ENCODE measurements at regions not wholly inside any gene's neighbourhood (a gene's known extent, or its start where the extent isn't known, plus 50 kb on each side); places are given as distances from the start of the nearest gene placed in this dataset.

- no peaks in the 10 kb centered on the region for H3K27me3 Mint-ChIP-seq (ENCODE audit: low read depth)
- no peaks in the 10 kb centered on the region for H3K4me1 Mint-ChIP-seq (ENCODE audit: low read depth)
- intact Hi-C loops (cut with micrococcal nuclease): loop anchor here (5.0 kb wide), 1 partner anchor 338 kb away; no protein-coding TSS in a partner anchor
- CTCF ChIA-PET: no interaction called here
- H3K36me3 Mint-ChIP-seq (ENCODE audit: low read depth): no peaks in the 10 kb centered on the region
- H3K9me3 Mint-ChIP-seq: peaks cover 3% of the 10 kb centered on the region
- H3K27ac Mint-ChIP-seq: no peak overlapping the region
- no peak overlapping the region for H3K4me3 Mint-ChIP-seq
- no peak for DNase-seq
Measured at GRCh38 chr6:91279740-91280493, 693.0 kb upstream of the MAP3K7 start.

GRCh38 chr6:91278416-91278815 lies 691.5 kb upstream of the MAP3K7 start:
- no peak for DNase-seq
- Mint-ChIP-seq H3K9me3 (peaks cover 3% of the 10 kb centered on the region), H3K27ac (no peak overlapping the region), H3K4me1 (ENCODE audit: low read depth) (no peaks in the 10 kb centered on the region), H3K36me3 (ENCODE audit: low read depth) (no peaks in the 10 kb centered on the region), H3K4me3 (no peak overlapping the region), H3K27me3 (ENCODE audit: low read depth) (no peaks in the 10 kb centered on the region)
- intact Hi-C loops (cut with micrococcal nuclease): loop anchor here (5.0 kb wide), 1 partner anchor 336 kb away; no protein-coding TSS in a partner anchor
- CTCF ChIA-PET: no interaction called here

GRCh38 chr6:91276315-91276714 lies 689.4 kb upstream of the MAP3K7 start:
- intact Hi-C loops (cut with micrococcal nuclease): loop anchor here (5.0 kb wide), 1 partner anchor 334 kb away; no protein-coding TSS in a partner anchor
- no peaks in the 10 kb centered on the region for H3K36me3 Mint-ChIP-seq (ENCODE audit: low read depth)
- peaks cover 1% of the 10 kb centered on the region for H3K9me3 Mint-ChIP-seq
- DNase-seq: no peak
- no peak overlapping the region for H3K27ac Mint-ChIP-seq
- H3K27me3 Mint-ChIP-seq (ENCODE audit: low read depth): no peaks in the 10 kb centered on the region
- CTCF ChIA-PET: no interaction called here
- no peaks in the 10 kb centered on the region for H3K4me1 Mint-ChIP-seq (ENCODE audit: low read depth)
- H3K4me3 Mint-ChIP-seq: no peak overlapping the region

DNA sequence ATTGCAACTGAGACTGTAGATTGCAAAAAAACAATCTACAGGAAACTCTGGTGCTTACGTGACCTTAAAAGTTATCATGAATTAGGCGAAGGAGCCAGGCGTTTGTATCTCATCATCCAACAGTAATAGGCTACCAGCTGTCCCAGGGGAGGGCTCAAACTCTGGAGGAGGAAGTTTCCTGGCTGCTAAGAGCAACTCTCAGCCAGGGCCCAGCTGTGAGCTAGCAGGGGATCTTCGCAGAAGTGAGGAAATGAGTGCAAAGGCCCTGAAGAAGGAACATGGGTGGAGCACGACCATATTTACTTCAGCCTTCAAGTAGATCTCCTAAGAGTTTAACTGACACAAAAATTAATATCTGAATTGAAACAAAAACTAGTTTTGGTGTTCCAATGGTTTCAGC lies 686.9 kb upstream of the MAP3K7 start:
- CTCF ChIA-PET: interaction anchor here (0.6 kb wide), 1 partner anchor 13 kb away, joined by 4 read pairs; no protein-coding TSS in a partner anchor
- H3K27ac Mint-ChIP-seq: no peak overlapping the region
- intact Hi-C loops (cut with micrococcal nuclease): no loop called here
- no peaks in the 10 kb centered on the region for H3K36me3 Mint-ChIP-seq (ENCODE audit: low read depth)
- peaks cover 1% of the 10 kb centered on the region for H3K9me3 Mint-ChIP-seq
- no peak for DNase-seq
- H3K4me3 Mint-ChIP-seq: no peak overlapping the region
- no peaks in the 10 kb centered on the region for H3K27me3 Mint-ChIP-seq (ENCODE audit: low read depth)
- H3K4me1 Mint-ChIP-seq (ENCODE audit: low read depth): no peaks in the 10 kb centered on the region

GRCh38 chr6:91271807-91272206 lies 684.9 kb upstream of the MAP3K7 start:
- Mint-ChIP-seq H3K36me3 (ENCODE audit: low read depth) (no peaks in the 10 kb centered on the region), H3K9me3 (peaks cover 1% of the 10 kb centered on the region), H3K27ac (no peak overlapping the region), H3K4me1 (ENCODE audit: low read depth) (no peaks in the 10 kb centered on the region), H3K27me3 (ENCODE audit: low read depth) (no peaks in the 10 kb centered on the region), H3K4me3 (no peak overlapping the region)
- intact Hi-C loops (cut with micrococcal nuclease): no loop called here
- DNase-seq: no peak
- CTCF ChIA-PET: no interaction called here

- DNase-seq: no peak
- Mint-ChIP-seq H3K36me3 (ENCODE audit: low read depth) (no peaks in the 10 kb centered on the region), H3K27me3 (ENCODE audit: low read depth) (no peaks in the 10 kb centered on the region), H3K4me1 (ENCODE audit: low read depth) (no peaks in the 10 kb centered on the region), H3K27ac (no peak overlapping the region), H3K4me3 (no peak overlapping the region), H3K9me3 (peaks cover 1% of the 10 kb centered on the region)
- CTCF ChIA-PET: no interaction called here
- intact Hi-C loops (cut with micrococcal nuclease): no loop called here
Measured at GRCh38 chr6:91268941-91269340, 682.1 kb upstream of the MAP3K7 start.

GRCh38 chr6:91267246-91267645 lies 680.4 kb upstream of the MAP3K7 start:
- Mint-ChIP-seq H3K9me3 (peaks cover 1% of the 10 kb centered on the region), H3K27ac (no peak overlapping the region), H3K27me3 (ENCODE audit: low read depth) (no peaks in the 10 kb centered on the region), H3K4me3 (no peak overlapping the region), H3K36me3 (ENCODE audit: low read depth) (no peaks in the 10 kb centered on the region), H3K4me1 (ENCODE audit: low read depth) (no peaks in the 10 kb centered on the region)
- intact Hi-C loops (cut with micrococcal nuclease): no loop called here
- no peak for DNase-seq
- CTCF ChIA-PET: no interaction called here

- CTCF ChIA-PET: no interaction called here
- H3K4me1 Mint-ChIP-seq (ENCODE audit: low read depth): no peaks in the 10 kb centered on the region
- no peak overlapping the region for H3K4me3 Mint-ChIP-seq
- no peaks in the 10 kb centered on the region for H3K27me3 Mint-ChIP-seq (ENCODE audit: low read depth)
- intact Hi-C loops (cut with micrococcal nuclease): no loop called here
- H3K27ac Mint-ChIP-seq: no peak overlapping the region
- H3K9me3 Mint-ChIP-seq: no peaks in the 10 kb centered on the region
- no peaks in the 10 kb centered on the region for H3K36me3 Mint-ChIP-seq (ENCODE audit: low read depth)
- no peak for DNase-seq
Measured at GRCh38 chr6:91266156-91266555, 679.3 kb upstream of the MAP3K7 start.

DNA sequence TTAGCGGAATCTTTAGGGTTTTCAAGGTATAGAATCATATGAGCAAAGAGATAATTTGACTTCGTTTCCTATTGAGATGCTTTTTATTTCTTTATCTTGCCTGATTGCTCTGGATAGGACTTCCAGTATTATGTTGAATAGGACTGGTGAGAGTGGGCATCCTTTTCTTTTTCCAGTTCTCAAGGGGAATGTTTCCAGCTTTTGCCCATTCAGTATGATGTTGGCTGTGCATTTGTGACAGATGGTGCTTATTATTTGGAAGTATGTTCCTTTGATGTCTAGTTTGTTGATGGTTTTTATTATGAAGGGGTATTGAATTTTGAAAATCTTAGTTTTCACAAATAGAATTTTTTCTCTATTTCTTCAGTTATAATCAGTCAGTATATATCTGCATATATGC lies 656.6 kb upstream of the MAP3K7 start:
- no peaks in the 10 kb centered on the region for H3K36me3 Mint-ChIP-seq (ENCODE audit: low read depth)
- intact Hi-C loops (cut with micrococcal nuclease): no loop called here
- no peak overlapping the region for H3K4me3 Mint-ChIP-seq
- H3K27me3 Mint-ChIP-seq (ENCODE audit: low read depth): no peaks in the 10 kb centered on the region
- CTCF ChIA-PET: interaction anchor here (0.6 to 1.4 kb wide), 2 partner anchors 8 to 17 kb away, joined by 3 read pairs; no protein-coding TSS in a partner anchor
- DNase-seq: no peak
- no peaks in the 10 kb centered on the region for H3K9me3 Mint-ChIP-seq
- no peak overlapping the region for H3K27ac Mint-ChIP-seq
- no peaks in the 10 kb centered on the region for H3K4me1 Mint-ChIP-seq (ENCODE audit: low read depth)

GRCh38 chr6:91242614-91242949 lies 655.7 kb upstream of the MAP3K7 start:
- intact Hi-C loops (cut with micrococcal nuclease): no loop called here
- CTCF ChIA-PET: no interaction called here
- no peaks in the 10 kb centered on the region for H3K9me3 Mint-ChIP-seq
- no peak overlapping the region for H3K27ac Mint-ChIP-seq
- no peaks in the 10 kb centered on the region for H3K27me3 Mint-ChIP-seq (ENCODE audit: low read depth)
- DNase-seq: no peak
- no peak overlapping the region for H3K4me3 Mint-ChIP-seq
- no peaks in the 10 kb centered on the region for H3K4me1 Mint-ChIP-seq (ENCODE audit: low read depth)
- no peaks in the 10 kb centered on the region for H3K36me3 Mint-ChIP-seq (ENCODE audit: low read depth)

DNA sequence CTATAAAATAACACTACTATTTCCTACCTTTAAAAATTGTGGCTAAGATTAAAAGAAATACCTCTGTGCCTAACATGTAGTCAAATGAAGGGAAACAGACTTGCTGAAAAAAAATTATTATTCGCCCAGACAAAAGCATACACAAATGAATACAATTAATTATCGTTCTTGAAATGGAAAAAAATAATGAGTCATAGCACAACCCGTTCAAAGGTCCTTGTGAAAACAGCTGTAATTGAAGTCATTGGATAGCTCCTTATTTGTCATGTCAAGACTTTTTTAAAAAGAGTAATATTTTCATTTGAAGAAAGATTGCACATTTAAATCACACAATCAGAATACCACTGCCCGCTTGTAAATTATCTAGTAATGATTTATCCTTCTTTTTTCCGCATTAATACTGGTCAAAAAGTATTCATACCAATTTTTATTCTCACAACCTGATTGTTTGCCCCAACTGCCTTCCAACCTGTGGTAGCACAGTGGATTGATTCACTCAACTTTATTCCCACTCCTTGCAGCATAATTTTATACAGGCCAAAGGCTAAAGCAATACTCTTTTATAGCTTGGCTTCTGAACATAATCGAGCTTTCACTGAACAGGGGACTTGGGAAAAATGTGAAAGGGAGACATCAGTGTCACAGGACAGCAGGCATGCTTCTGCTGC lies 655.2 kb upstream of the MAP3K7 start:
- Mint-ChIP-seq H3K27me3 (ENCODE audit: low read depth) (no peaks in the 10 kb centered on the region), H3K36me3 (ENCODE audit: low read depth) (no peaks in the 10 kb centered on the region), H3K27ac (no peak overlapping the region), H3K4me1 (ENCODE audit: low read depth) (no peaks in the 10 kb centered on the region), H3K4me3 (no peak overlapping the region), H3K9me3 (no peaks in the 10 kb centered on the region)
- CTCF ChIA-PET: no interaction called here
- intact Hi-C loops (cut with micrococcal nuclease): no loop called here
- no peak for DNase-seq

- CTCF ChIA-PET: no interaction called here
- intact Hi-C loops (cut with micrococcal nuclease): no loop called here
- Mint-ChIP-seq H3K4me3 (no peak overlapping the region), H3K36me3 (ENCODE audit: low read depth) (no peaks in the 10 kb centered on the region), H3K4me1 (ENCODE audit: low read depth) (no peaks in the 10 kb centered on the region), H3K27me3 (ENCODE audit: low read depth) (no peaks in the 10 kb centered on the region), H3K9me3 (no peaks in the 10 kb centered on the region), H3K27ac (no peak overlapping the region)
- no peak for DNase-seq
Measured at GRCh38 chr6:91240878-91241603, 654.2 kb upstream of the MAP3K7 start.
